HG03575 (cell line): ENCODE measurements at regions not wholly inside any gene's neighbourhood (a gene's known extent, or its start where the extent isn't known, plus 50 kb on each side); places are given as distances from the start of the nearest gene placed in this dataset.

Experiments
- ATAC-seq: cut with Tn5 transposase; IDR thresholded peaks from one replicate; pipeline ENCODE4 v1.9.1; 2021; ENCODE audit not compliant: unreplicated experiment, insufficient number of reproducible peaks, low FRiP score; ENCODE audit errors: extremely low read depth

- no peak for ATAC-seq
These were observed 52.8 kb downstream of the FAM43A start for GRCh38 chr3:194738254-194739093.

GRCh38 chr3:194739498-194740284 is 54.0 kb downstream of the FAM43A start:
- ATAC-seq, result no peak

GRCh38 chr3:194740859-194741491 is 55.3 kb downstream of the FAM43A start:
- no peak for ATAC-seq

- no peak for ATAC-seq
These were observed 56.2 kb downstream of the FAM43A start for GRCh38 chr3:194741916-194742315.

- no peak for ATAC-seq
These were observed 59.1 kb downstream of the FAM43A start for GRCh38 chr3:194744826-194745225.

DNA sequence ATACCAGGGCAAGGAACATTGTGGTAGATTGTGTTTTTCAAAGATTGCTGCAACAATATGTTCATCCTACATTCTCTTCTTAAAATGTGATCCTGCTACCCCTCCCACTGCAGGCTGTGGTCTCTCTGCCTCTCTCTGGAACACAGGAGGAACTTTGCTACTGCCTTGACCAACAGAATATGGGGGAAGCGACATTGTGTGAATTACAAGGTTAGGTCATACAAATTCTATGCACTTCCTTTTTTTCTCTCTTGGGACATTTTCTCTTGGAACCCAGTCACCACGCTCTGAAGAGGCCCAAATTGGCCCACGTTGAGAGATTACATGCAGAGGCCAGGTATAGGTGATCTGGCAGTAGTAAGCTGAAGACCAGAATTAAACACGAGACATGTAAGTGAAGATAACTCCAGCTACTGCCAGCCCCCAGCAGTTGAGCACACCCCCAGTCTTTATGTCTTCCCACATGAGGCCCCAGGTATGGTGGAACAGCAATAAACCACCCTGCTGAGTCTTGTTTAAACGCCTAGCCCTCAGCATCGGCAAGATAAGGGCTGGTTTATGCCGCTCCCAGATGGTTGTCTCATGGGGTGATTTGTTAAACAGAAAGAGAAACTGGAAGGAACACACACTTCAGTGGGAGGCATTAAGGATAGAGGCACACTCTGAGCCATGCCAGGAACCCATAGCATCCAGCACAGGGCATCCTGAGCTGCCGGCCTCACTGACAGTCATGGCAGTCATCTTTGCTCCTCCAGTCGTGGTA is 59.9 kb downstream of the FAM43A start:
- no peak for ATAC-seq

DNA sequence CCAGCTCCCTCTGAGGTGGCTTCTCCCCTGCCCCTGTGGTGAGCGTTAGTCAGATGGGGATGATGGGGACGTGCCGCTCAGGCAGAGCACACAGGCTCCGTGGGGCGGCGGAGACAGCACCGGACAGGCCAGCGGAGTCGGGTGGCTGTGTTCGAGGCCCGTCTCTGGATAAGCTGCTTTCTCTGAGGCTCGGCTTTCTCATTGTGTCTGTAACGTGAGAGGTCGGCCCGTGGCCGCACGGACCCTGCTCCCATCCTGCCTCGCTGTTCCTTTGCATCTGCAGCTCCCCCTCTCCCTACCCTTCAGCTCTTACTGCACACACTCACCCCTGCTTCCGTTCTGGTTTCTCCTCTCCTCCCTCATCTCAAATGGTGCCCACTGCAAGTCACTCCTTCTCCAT is 62.5 kb downstream of the FAM43A start:
- no peak for ATAC-seq

GRCh38 chr3:194749631-194750490 is 64.2 kb downstream of the FAM43A start:
- ATAC-seq, result no peak

GRCh38 chr3:194750491-194750828 is 64.8 kb downstream of the FAM43A start:
- ATAC-seq, result no peak

DNA sequence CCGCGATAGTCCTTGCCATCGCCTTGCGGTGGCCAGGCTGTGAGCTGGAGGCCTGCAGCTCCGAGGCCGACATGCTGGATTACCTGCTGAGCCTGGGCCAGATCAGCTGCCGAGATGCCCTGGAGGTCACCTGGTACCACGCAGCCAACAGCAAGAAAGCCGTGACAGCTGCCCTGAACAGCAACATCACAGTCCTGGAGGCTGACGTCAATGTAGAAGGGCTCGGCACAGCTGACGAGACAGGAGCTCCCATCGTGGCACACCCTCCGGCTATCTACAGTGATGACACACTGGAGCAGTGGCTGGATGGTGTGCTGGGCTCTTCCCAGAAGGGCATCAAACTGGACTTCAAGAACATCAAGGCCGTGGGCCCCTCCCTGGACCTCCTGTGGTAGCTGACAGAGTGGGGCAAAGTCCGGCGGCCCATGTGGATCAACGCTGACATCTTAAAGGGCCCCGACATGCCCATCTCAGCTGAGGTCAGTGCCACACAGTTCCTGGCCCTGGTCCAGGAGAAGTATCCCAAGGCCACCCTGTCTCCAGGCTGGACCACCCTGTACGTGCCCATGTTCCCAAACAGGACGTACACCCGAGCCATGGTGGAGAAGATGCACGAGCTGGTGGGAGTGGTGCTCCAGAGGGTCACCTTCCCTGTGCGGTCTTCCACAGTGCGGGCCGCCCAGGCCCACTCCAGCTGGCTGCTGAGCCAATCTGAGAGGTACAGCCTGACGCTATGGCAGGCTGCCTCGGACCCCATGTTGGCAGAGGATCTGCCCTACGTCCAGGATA is 70.2 kb downstream of the FAM43A start:
- ATAC-seq, result no peak

DNA sequence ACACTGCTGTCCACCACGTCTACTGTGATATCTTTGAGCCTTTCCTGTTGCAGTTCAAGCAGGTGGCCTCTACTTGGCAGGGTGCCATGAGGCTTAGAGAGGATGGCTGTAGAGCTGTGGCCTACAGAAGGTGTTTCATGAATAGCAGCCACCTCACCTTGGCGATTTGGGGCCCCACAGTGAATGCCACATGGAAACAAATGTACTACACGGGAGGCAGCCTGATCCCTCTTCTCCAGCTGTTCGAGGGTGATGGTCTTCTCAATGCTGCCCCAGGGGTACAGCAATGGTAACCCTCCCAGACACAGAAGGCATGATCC is 70.7 kb downstream of the FAM43A start:
- ATAC-seq, result no peak

DNA sequence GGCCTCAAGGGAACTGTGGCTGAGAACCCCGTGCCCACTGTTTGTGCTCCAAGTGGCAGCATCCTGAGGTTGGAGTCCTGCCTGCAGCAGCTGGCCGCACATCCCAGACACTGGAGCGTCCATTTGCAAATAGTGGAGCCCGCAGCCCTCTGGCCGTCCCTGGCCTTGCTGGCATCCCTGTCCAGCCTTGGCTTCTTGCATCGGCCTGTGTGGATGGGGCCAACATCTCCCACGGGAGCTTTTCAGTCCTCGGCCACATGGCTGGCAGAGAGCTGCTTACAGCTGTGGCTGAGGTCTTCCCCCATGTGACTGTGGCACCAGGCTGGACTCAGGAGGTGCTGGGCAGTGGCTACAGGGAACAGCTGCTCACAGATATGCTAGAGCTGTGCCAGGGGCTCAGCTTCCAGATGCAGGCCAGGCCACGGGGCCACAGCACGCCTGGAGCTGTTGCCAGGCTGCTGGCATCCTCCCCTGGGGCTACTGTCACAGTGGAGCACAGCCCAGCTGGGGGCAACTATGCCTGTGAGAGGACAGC is 71.2 kb downstream of the FAM43A start:
- no peak for ATAC-seq

DNA sequence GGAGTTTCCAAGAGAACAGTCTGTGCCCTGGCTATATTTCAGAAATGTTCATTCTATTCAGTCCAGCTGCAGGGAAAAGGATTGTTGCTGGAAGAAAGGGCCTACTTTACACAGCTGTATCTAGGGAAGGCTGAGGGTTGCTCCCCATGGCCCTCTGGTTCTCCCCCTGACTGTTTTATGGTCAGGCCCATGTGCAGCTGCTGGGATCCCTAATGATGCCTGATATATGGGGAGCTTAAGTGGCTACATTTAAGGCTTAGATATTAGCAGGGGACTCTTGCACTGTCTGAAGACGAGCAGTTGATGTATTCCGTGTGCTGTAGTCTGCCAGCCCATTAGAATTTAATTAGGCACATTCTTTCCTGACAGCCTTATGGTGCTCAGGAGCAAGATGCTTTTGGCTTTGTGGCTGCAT is 72.0 kb downstream of the FAM43A start:
- ATAC-seq, result no peak

- ATAC-seq, result no peak
These were observed 73.0 kb downstream of the FAM43A start for GRCh38 chr3:194758716-194759115.

- ATAC-seq, result no peak
These were observed 74.9 kb downstream of the FAM43A start for GRCh38 chr3:194760494-194761137.

- no peak for ATAC-seq
These were observed 75.7 kb downstream of the FAM43A start for GRCh38 chr3:194761384-194761783.

DNA sequence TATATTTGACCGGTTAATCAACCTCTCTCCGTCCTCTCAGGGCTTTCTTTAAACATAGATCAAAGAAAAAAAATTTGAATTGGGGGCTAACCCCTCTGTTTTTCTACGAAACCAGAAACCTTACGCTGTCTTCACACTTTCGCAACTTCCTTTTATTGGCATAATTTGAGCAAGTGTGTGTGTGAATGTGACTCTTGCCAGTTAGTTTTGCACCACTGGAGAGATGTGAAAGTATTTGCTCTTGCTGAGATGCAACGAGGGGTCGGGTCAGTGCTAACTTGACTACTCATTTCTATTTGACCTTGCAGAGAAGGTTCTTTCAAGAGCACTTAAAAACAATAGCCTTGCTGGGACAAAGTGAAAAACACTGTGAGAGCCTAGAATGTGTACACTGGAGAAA is 81.2 kb downstream of the FAM43A start:
- no peak for ATAC-seq
